Liver (tissue), 8 donors: ENCODE measurements at regions not wholly inside any gene's neighbourhood (a gene's known extent, or its start where the extent isn't known, plus 50 kb on each side); places are given as distances from the start of the nearest gene placed in this dataset.

Experiments used
- DNase-seq: peaks from one replicate; pipeline ENCODE4 v3.0.0-alpha.2; 2017; ENCODE audit warnings: low spot score
- H3K27ac ChIP-seq, 2 donors: one replicate each; pipeline ENCODE4 v1.7.0; 2013; ENCODE audit warnings: inconsistent platforms in 2 of 2, low read length in 2 of 2, control low read depth in 1 of 2, low read depth in 1 of 2, mild to moderate bottlenecking in 1 of 2
- H3K27me3 ChIP-seq, 4 donors: one replicate each; pipeline versions ENCODE4 v1.6.1 to v1.7.0; 2013; ENCODE audit warnings: low read length in 3 of 4, inconsistent platforms in 1 of 4, mild to moderate bottlenecking in 1 of 4, moderate library complexity in 1 of 4; ENCODE audit not compliant: control insufficient read depth in 4 of 4, insufficient read depth in 4 of 4
- H3K36me3 ChIP-seq, 4 donors: one replicate each; pipeline versions ENCODE4 v1.6.1 to v1.7.0; 2013; ENCODE audit warnings: low read length in 3 of 4, mild to moderate bottlenecking in 3 of 4, low read depth in 1 of 4, moderate library complexity in 1 of 4; ENCODE audit not compliant: control insufficient read depth in 4 of 4, insufficient read depth in 3 of 4
- H3K4me1 ChIP-seq, 4 donors: one replicate each; pipeline versions ENCODE4 v1.6.1 to v1.7.0; 2013; ENCODE audit warnings: low read length in 3 of 4, mild to moderate bottlenecking in 3 of 4, moderate library complexity in 1 of 4; ENCODE audit not compliant: control insufficient read depth in 4 of 4, insufficient read depth in 4 of 4
- H3K4me3 ChIP-seq, 3 donors: one replicate each; pipeline versions ENCODE4 v1.6.1 to v1.7.0; 2013; ENCODE audit warnings: low read length in 3 of 3, control low read depth in 1 of 3, low read depth in 1 of 3, mild to moderate bottlenecking in 1 of 3
- H3K9ac ChIP-seq, 2 donors: one replicate each; pipeline ENCODE4 v1.7.0; 2013; ENCODE audit warnings: low read length in 2 of 2, mild to moderate bottlenecking in 2 of 2, moderate library complexity in 2 of 2, control low read depth in 1 of 2, low read depth in 1 of 2
- H3K9me3 ChIP-seq, 4 donors: one replicate each; pipeline versions ENCODE4 v1.6.1 to v1.7.0; 2013; ENCODE audit warnings: low read length in 3 of 4; ENCODE audit not compliant: control insufficient read depth in 4 of 4
- EGR1 ChIP-seq, 2 donors: IDR thresholded peaks; 2 replicates each; pipeline ENCODE4 v1.6.1; 2016 to 2018; ENCODE audit warnings: antibody characterized with exemption in 2 of 2, low read depth in 2 of 2
- FOXA1 ChIP-seq: IDR thresholded peaks from 2 replicates; pipeline ENCODE4 v1.6.1; 2016; ENCODE audit warnings: antibody characterized with exemption
- FOXA2 ChIP-seq: IDR thresholded peaks from 2 replicates; pipeline ENCODE4 v1.6.1; 2016; ENCODE audit warnings: antibody characterized with exemption
- GABPA ChIP-seq, 2 donors: IDR thresholded peaks in 1 of 2; conservative IDR thresholded peaks in 1 of 2; 2 replicates each; pipeline ENCODE4 v1.6.1; 2016; ENCODE audit warnings: antibody characterized with exemption in 2 of 2, mild to moderate bottlenecking in 1 of 2, moderate library complexity in 1 of 2
- HNF4A ChIP-seq, 2 donors: conservative IDR thresholded peaks; 2 replicates each; pipeline ENCODE4 v1.6.1; 2016; ENCODE audit warnings: antibody characterized with exemption in 2 of 2, mild to moderate bottlenecking in 2 of 2
- HNF4G ChIP-seq: IDR thresholded peaks from 2 replicates; pipeline ENCODE4 v1.6.1; 2016; ENCODE audit warnings: antibody characterized with exemption
- JUND ChIP-seq, 2 donors: IDR thresholded peaks; 2 replicates each; pipeline ENCODE4 v1.6.1; 2016; ENCODE audit warnings: antibody characterized with exemption in 2 of 2
- NR2F2 ChIP-seq: IDR thresholded peaks from 2 replicates; pipeline ENCODE4 v1.6.1; 2016; ENCODE audit warnings: antibody characterized with exemption
- RAD21 ChIP-seq, 2 donors: IDR thresholded peaks; 2 replicates each; pipeline ENCODE4 v1.6.1; 2016; ENCODE audit warnings: antibody characterized with exemption in 2 of 2, mild to moderate bottlenecking in 2 of 2
- RXRA ChIP-seq, 2 donors: IDR thresholded peaks; 2 replicates each; pipeline ENCODE4 v1.6.1; 2017 to 2018; ENCODE audit warnings: antibody characterized with exemption in 2 of 2, mild to moderate bottlenecking in 1 of 2
- SP1 ChIP-seq: IDR thresholded peaks from 2 replicates; pipeline ENCODE4 v1.6.1; 2018; ENCODE audit warnings: antibody characterized with exemption, mild to moderate bottlenecking
- TAF1 ChIP-seq: conservative IDR thresholded peaks from 2 replicates; pipeline ENCODE4 v1.6.1; 2016; ENCODE audit warnings: antibody characterized with exemption, mild to moderate bottlenecking
- YY1 ChIP-seq: IDR thresholded peaks from 2 replicates; pipeline ENCODE4 v1.6.1; 2016; ENCODE audit warnings: antibody characterized with exemption, mild to moderate bottlenecking
- WGBS: extraction: QIAGEN DNeasy Blood & Tissue Kit; methylation state at CpG from one replicate; pipeline ENCODE4 v1.1.7; 2013; 5-methylcytosine and 5-hydroxymethylcytosine counted together
- TF ChIP-seq, protein P1 (sequence below): IDR thresholded peaks from 2 replicates; pipeline ENCODE4 v1.6.1; 2016; ENCODE audit warnings: antibody characterized with exemption
- TF ChIP-seq, protein P2 (sequence below): fragments of 150-350 bp; IDR thresholded peaks from 2 replicates; pipeline ENCODE4 v1.5.1; 2017; ENCODE audit warnings: improper control_type of control experiment, low read depth, low read length; ENCODE audit not compliant: missing input control
- TF ChIP-seq, protein P3 (sequence below): IDR thresholded peaks from 2 replicates; pipeline ENCODE4 v1.6.1; 2016; ENCODE audit warnings: antibody characterized with exemption
- TF ChIP-seq, protein P4 (sequence below): IDR thresholded peaks from 2 replicates; pipeline ENCODE4 v1.6.1; 2016; ENCODE audit warnings: antibody characterized with exemption
- donor health status: healthy.
- donor health status: healthy.
- donor health status: healthy.
- donor health status: healthy.
- donor health status: healthy.

DNA sequence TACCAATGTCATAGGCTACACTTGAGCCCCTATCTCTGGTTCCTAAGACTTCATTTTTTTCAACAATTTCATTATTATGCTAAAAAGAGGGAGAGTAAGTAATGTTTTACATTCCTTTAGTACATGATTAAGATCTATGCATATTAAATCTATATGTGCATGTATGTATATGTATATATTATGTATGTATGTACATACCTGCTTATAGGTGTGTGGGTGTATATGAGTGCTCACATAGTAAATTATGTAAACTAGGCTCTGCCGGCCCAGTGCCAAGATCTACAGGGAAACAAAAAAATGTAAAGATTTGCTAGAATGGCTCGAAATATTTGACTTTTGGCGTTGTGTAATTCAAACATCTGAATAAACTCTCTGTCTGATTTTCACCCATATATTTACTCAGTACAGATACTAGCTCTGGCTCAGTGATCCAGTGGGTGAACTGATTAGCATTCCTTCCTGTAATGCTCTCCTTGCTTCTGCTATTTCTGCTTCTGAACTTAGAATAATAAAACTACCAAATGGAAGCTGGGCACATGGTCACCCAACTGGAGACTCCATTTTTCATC is 113.1 kb upstream of the FGGY start:
- H3K4me1 ChIP-seq = peaks cover 0 to 3% (median under 1%) of the 10 kb centered on the region in 4 donors
- no peaks in the 10 kb centered on the region for H3K9me3 ChIP-seq
- DNase-seq = no peak
- no peaks in the 10 kb centered on the region for H3K36me3 ChIP-seq
- 50% methylated on average over 3 of the region's 3 CpGs for WGBS
- TF ChIP-seq, protein P1, sequence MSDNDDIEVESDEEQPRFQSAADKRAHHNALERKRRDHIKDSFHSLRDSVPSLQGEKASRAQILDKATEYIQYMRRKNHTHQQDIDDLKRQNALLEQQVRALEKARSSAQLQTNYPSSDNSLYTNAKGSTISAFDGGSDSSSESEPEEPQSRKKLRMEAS = no peak
- TF ChIP-seq HNF4A (conservative IDR thresholded peaks at IDR 0.05) (no peak), EGR1 (IDR thresholded peaks at IDR 0.05; ENCODE audit: low read depth in 2 of 2) (no peak), FOXA2 (no peak), YY1 (no peak), HNF4G (no peak), SP1 (no peak), FOXA1 (no peak), GABPA (IDR thresholded peaks at IDR 0.05 in 1 of 2, conservative IDR thresholded peaks at IDR 0.05 in 1 of 2) (no peak)
- TF ChIP-seq, protein P2, sequence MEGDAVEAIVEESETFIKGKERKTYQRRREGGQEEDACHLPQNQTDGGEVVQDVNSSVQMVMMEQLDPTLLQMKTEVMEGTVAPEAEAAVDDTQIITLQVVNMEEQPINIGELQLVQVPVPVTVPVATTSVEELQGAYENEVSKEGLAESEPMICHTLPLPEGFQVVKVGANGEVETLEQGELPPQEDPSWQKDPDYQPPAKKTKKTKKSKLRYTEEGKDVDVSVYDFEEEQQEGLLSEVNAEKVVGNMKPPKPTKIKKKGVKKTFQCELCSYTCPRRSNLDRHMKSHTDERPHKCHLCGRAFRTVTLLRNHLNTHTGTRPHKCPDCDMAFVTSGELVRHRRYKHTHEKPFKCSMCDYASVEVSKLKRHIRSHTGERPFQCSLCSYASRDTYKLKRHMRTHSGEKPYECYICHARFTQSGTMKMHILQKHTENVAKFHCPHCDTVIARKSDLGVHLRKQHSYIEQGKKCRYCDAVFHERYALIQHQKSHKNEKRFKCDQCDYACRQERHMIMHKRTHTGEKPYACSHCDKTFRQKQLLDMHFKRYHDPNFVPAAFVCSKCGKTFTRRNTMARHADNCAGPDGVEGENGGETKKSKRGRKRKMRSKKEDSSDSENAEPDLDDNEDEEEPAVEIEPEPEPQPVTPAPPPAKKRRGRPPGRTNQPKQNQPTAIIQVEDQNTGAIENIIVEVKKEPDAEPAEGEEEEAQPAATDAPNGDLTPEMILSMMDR = no peak
- TF ChIP-seq, protein P3, sequence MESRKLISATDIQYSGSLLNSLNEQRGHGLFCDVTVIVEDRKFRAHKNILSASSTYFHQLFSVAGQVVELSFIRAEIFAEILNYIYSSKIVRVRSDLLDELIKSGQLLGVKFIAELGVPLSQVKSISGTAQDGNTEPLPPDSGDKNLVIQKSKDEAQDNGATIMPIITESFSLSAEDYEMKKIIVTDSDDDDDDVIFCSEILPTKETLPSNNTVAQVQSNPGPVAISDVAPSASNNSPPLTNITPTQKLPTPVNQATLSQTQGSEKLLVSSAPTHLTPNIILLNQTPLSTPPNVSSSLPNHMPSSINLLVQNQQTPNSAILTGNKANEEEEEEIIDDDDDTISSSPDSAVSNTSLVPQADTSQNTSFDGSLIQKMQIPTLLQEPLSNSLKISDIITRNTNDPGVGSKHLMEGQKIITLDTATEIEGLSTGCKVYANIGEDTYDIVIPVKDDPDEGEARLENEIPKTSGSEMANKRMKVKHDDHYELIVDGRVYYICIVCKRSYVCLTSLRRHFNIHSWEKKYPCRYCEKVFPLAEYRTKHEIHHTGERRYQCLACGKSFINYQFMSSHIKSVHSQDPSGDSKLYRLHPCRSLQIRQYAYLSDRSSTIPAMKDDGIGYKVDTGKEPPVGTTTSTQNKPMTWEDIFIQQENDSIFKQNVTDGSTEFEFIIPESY = no peak
- no peak overlapping the region for H3K27ac ChIP-seq
- no peaks in the 10 kb centered on the region for H3K27me3 ChIP-seq
- H3K4me3 ChIP-seq = no peak overlapping the region
- no peak overlapping the region for H3K9ac ChIP-seq

DNA sequence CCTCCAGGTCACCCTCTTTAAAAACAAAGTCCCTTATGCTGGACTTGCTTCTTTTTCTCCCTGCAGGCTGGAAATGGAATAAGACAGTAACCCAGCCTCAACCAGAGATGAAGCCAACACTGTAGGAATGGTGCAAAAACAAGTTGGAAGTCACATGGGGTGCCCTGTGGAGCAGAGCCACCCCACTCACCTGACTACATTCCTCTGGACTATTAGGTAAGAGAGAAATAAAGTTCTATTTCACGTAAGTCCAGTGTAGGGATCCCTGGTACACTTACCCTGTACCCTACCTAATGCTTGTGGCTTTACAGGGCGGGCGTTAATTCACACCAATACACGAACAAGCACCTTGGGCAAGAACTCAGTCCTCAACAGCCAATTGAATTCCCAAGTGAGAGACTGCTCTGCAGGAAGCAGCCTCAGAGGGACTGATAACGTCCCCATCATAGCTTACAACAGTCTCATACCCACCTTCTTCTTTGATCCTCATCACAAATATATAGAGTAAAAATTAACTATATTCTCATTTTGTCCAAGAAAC is 112.5 kb upstream of the FGGY start:
- no peaks in the 10 kb centered on the region for H3K27me3 ChIP-seq
- no peak overlapping the region for H3K9ac ChIP-seq
- no peaks in the 10 kb centered on the region for H3K9me3 ChIP-seq
- no peak overlapping the region for H3K27ac ChIP-seq
- DNase-seq = no peak
- TF ChIP-seq SP1 (no peak), TAF1 (no peak), EGR1 (IDR thresholded peaks at IDR 0.05; ENCODE audit: low read depth in 2 of 2) (no peak), FOXA2 (no peak), RAD21 (IDR thresholded peaks at IDR 0.05) (no peak), HNF4A (conservative IDR thresholded peaks at IDR 0.05) (no peak), JUND (IDR thresholded peaks at IDR 0.05) (no peak), FOXA1 (no peak), NR2F2 (no peak), GABPA (IDR thresholded peaks at IDR 0.05 in 1 of 2, conservative IDR thresholded peaks at IDR 0.05 in 1 of 2) (no peak), HNF4G (no peak), YY1 (no peak), RXRA (IDR thresholded peaks at IDR 0.05) (no peak)
- TF ChIP-seq, protein P3 = no peak
- TF ChIP-seq, protein P1 = no peak
- TF ChIP-seq, protein P4, sequence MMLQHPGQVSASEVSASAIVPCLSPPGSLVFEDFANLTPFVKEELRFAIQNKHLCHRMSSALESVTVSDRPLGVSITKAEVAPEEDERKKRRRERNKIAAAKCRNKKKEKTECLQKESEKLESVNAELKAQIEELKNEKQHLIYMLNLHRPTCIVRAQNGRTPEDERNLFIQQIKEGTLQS = no peak
- TF ChIP-seq, protein P2 = no peak
- H3K36me3 ChIP-seq = no peaks in the 10 kb centered on the region
- H3K4me3 ChIP-seq = no peak overlapping the region
- H3K4me1 ChIP-seq = no peaks in the 10 kb centered on the region
- WGBS = 92% methylated on average over 5 of the region's 5 CpGs
